ENCODE measurements at regions not wholly inside any gene's neighbourhood (a gene's known extent, or its start where the extent isn't known, plus 50 kb on each side); places are given as distances from the start of the nearest gene placed in this dataset.

- Histone ChIP-seq H3K4me1 (ENCODE audit: control insufficient read depth, insufficient read depth, low read length) (no peaks in the 10 kb centered on the region), H2BK120ac (ENCODE audit: low read depth, low read length) (no peak overlapping the region), H3K27me3 (ENCODE audit: control insufficient read depth, insufficient read depth, low read length) (no peaks in the 10 kb centered on the region), H3K9me3 (ENCODE audit: control insufficient read depth, insufficient read depth, low read length) (no peaks in the 10 kb centered on the region), H2BK15ac (ENCODE audit: low read depth, low read length) (no peak overlapping the region), H3K27ac (ENCODE audit: insufficient read depth, low read length) (no peak overlapping the region), H2AK9ac (replicated peaks; ENCODE audit: low read depth, low read length, poor library complexity) (no peak overlapping the region), H3K4me3 (ENCODE audit: insufficient read depth, low read depth, low read length) (no peak overlapping the region), H2BK5ac (ENCODE audit: low read depth, low read length, poor library complexity, severe bottlenecking) (no peak overlapping the region), H3K4ac (ENCODE audit: low read depth, low read length) (no peak overlapping the region), H3K23ac (ENCODE audit: low read depth, low read length) (no peak overlapping the region), H3K79me1 (ENCODE audit: low read depth in 1 of 2, low read length in 2 of 2) (no peaks in the 10 kb centered on the region), H4K8ac (ENCODE audit: low read depth in 2 of 2, low read length in 2 of 2) (no peak overlapping the region), H4K20me1 (ENCODE audit: insufficient read depth, low read length) (no peaks in the 10 kb centered on the region), H4K91ac (ENCODE audit: insufficient read depth, low read depth, low read length) (no peak overlapping the region), H2BK20ac (ENCODE audit: low read depth, low read length) (no peak overlapping the region), H4K5ac (ENCODE audit: low read depth, low read length) (no peak overlapping the region), H3K9me1 (ENCODE audit: insufficient read depth, low read length) (no peaks in the 10 kb centered on the region), H3K56ac (ENCODE audit: extremely low read depth, insufficient read depth, low read length) (no peak overlapping the region), H3K4me2 (ENCODE audit: low read depth, low read length) (no peak overlapping the region), H3K14ac (replicated peaks; ENCODE audit: low read depth, low read length) (no peak overlapping the region), H2AFZ (replicated peaks; ENCODE audit: low read length, poor library complexity) (no peak overlapping the region), H3K18ac (ENCODE audit: low read depth, low read length) (no peak overlapping the region), H3K9ac (ENCODE audit: low read depth, low read length) (no peak overlapping the region), H2AK5ac (ENCODE audit: low read depth, low read length) (no peak overlapping the region), H3K36me3 (ENCODE audit: control insufficient read depth, insufficient read depth, low read length) (no peaks in the 10 kb centered on the region)
- DNase-seq (no peak), ATAC-seq (ENCODE audit: low read depth) (no peak)
- ChIA-PET POLR2A (ENCODE audit: unreplicated experiment) (no interaction called here), CTCF (no interaction called here)
- in situ Hi-C loops (cut with MboI; ENCODE audit: low sequenced_read_pairs), result no loop called here
- TF ChIP-seq MAFK (IDR thresholded peaks at IDR 0.05; ENCODE audit: low read depth, low read length) (no peak), RFX5 (IDR thresholded peaks at IDR 0.05; ENCODE audit: low read depth, low read length) (no peak)
- intact Hi-C loops (cut with micrococcal nuclease), result no loop called here
- dilution Hi-C loops (cut with HindIII; ENCODE audit: low sequenced_read_pairs, unreplicated experiment), result no loop called here
- 53% methylated on average over 2 of the region's 7 CpGs; no CpG with 5 or more reads in 1 of the 2 experiments for WGBS, 2 experiments (ENCODE audit: extremely low coverage in 2 of 2, insufficient read length in 1 of 2)
- BruUV-seq (replicated peaks), result no TSS peak
Observed at GRCh38 chr15:92247649-92248242, 145.9 kb upstream of the ST8SIA2 start.

Measured in IMR-90 (cell line).